Activated CD4-positive, alpha-beta T cell treated with anti-CD3 and anti-CD28 coated beads, Interleukin-2, Interleukin-4, amounts not matched to agents 100 ng/mL and 50 ng/mL, durations not matched to agents 16 hours and 8 hours (primary cell): ENCODE measurements at regions not wholly inside any gene's neighbourhood (a gene's known extent, or its start where the extent isn't known, plus 50 kb on each side); places are given as distances from the start of the nearest gene placed in this dataset.
"Not testable (repeated sequence)": the region's sequence is repeated elsewhere in the genome, so short reads cannot be mapped to it uniquely, and the experiment has no call there.

Experiments used
- DNase-seq: peaks from one replicate; pipeline ENCODE4 v3.0.0-alpha.2; 2020; ENCODE audit warnings: low spot score

- DNase-seq: no peak
Observed at GRCh38 chr16:17983847-17984639, 352.5 kb downstream of the NPIPA8 start.

- no peak for DNase-seq
Observed at GRCh38 chr16:17983114-17983513, 353.4 kb downstream of the NPIPA8 start.

- DNase-seq: no peak
Observed at GRCh38 chr16:17977260-17977659, 359.3 kb downstream of the NPIPA8 start.

DNA sequence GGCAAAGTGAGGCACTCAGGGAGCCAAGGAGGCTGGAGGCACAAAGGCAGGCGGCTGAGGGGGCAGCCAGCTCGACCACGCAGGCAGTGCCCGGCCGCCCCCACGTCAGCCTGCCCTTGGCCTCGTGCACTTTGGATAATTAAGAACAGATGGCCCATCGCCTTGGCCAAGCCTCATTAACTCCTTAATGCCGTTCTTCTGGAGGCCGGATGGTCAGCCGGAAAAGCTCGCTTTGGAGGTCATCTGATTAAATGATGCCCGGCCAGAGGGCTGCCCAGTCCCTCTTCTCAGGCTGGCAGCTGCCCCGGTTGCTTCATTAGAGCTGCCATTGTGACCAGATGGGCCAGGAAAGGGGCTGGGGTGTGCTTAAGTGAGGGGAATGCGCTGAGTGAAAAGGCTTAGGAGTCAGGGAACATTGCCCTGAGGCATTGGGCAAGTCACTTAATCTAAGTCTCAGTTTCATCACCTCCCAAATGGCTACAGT lies 364.0 kb downstream of the NPIPA8 start:
- DNase-seq: no peak

- no peak for DNase-seq
Observed at GRCh38 chr16:17970816-17971331, 365.7 kb downstream of the NPIPA8 start.

- DNase-seq: no peak
Observed at GRCh38 chr16:17970157-17970765, 366.3 kb downstream of the NPIPA8 start.

DNA sequence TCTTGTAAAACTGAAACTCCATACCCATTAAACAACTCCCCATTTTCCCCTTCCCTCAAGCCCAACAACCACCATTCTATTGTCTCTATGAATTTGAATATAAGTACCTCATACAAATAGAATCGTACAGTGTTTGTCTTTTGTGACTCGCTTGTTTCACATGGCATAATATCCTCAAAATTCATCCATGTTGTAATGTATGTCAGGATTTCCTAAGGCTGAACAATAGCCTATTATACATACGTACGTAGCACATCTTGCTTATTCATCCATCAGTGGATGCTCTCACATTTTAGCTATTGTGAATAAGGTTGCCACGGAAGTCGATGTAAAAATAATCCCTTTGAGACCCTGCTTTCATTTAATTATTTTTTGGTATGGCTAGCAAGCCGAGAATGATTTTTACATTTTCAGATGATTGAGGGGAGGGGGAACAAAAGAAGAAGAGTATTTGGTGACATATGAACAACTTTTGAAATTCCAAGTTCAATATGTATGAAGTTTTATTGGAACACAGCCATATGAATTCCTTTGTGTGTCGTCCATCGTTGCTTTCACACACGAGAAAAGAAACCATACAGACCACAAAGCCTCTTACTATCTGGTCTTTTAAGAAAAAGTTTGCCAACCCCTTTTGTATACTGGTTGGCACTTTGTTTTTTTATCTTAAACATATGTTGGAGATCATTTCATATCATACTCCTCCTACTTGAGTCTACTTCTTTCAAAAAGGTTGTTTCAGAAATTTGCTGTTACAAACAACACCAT lies 371.2 kb downstream of the NPIPA8 start:
- DNase-seq: no peak

- no peak for DNase-seq
Observed at GRCh38 chr16:17964196-17964595, 372.3 kb downstream of the NPIPA8 start.

GRCh38 chr16:17963185-17963836 lies 373.2 kb downstream of the NPIPA8 start:
- DNase-seq: no peak

- no peak for DNase-seq
Observed at GRCh38 chr16:17962726-17963125, 373.8 kb downstream of the NPIPA8 start.

DNA sequence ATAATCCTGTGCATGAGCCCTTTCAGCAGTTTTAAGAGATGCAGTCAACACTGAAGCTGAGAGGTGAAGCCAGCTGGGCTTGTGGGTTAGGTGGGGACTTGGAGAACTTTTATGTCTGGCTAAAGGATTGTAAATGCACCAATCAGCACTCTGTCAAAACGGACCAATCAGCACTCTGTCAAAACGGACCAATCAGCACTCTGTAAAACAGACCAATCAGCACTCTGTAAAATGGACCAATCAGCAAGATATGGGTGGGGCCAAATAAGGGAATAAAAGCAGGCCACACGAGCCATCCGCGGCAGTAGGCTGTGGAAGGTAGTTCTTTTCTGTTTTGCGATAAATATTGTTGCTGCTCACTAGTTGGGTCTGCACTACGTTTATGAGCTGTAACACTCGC lies 374.7 kb downstream of the NPIPA8 start:
- DNase-seq: not testable (repeated sequence)

- DNase-seq: no peak
Observed at GRCh38 chr16:17951378-17951777, 385.2 kb downstream of the NPIPA8 start.

- no peak for DNase-seq
Observed at GRCh38 chr16:17949982-17950250, 386.6 kb downstream of the NPIPA8 start.

GRCh38 chr16:17949141-17949981 lies 387.2 kb downstream of the NPIPA8 start:
- DNase-seq: no peak

- no peak for DNase-seq
Observed at GRCh38 chr16:17947637-17948036, 388.9 kb downstream of the NPIPA8 start.

- no peak for DNase-seq
Observed at GRCh38 chr16:17947165-17947564, 389.4 kb downstream of the NPIPA8 start.

GRCh38 chr16:17945080-17945601 lies 391.4 kb downstream of the NPIPA8 start:
- DNase-seq: no peak

DNA sequence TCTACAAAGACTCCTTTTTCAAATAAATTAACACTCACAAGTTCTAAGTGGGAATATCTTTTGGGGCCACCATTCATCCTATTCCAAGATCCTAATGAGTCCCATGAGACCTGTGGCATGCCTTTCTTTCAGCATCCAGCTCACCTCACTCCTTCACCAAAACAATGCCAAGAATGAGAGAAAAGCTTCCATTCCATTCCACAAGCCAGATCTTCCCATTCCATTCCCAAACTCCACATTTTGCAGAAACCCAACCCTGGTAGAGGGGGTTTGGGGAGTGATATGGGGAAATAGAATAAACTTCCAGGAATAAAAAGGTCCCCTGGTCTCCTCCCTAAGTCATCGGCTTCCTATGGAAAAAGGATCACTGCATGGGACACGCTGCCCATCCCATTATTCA lies 392.2 kb downstream of the NPIPA8 start:
- DNase-seq: no peak

- no peak for DNase-seq
Observed at GRCh38 chr16:17942067-17942466, 394.5 kb downstream of the NPIPA8 start.

GRCh38 chr16:17940584-17941364 lies 395.8 kb downstream of the NPIPA8 start:
- no peak for DNase-seq
